Endodermal cell (in vitro differentiated cells): ENCODE measurements at regions not wholly inside any gene's neighbourhood (a gene's known extent, or its start where the extent isn't known, plus 50 kb on each side); places are given as distances from the start of the nearest gene placed in this dataset.
"Not testable (repeated sequence)": the region's sequence is repeated elsewhere in the genome, so short reads cannot be mapped to it uniquely, and the experiment has no call there.

ENCODE experiments used
- DNase-seq: peaks from one replicate; pipeline ENCODE4 v3.0.0-alpha.2; 2017
- H3K27ac ChIP-seq: 2 replicates; pipeline ENCODE4 v1.5.1; 2013; ENCODE audit warnings: mild to moderate bottlenecking, low read depth, low read length, moderate library complexity
- H3K27me3 ChIP-seq: 2 replicates; pipeline ENCODE4 v1.6.1; 2013; ENCODE audit warnings: mild to moderate bottlenecking, low read length, moderate library complexity; ENCODE audit not compliant: insufficient read depth, control insufficient read depth, poor library complexity, severe bottlenecking
- H3K36me3 ChIP-seq: 2 replicates; pipeline ENCODE4 v1.7.0; 2013; ENCODE audit warnings: mild to moderate bottlenecking, low read length, moderate library complexity; ENCODE audit not compliant: control insufficient read depth, insufficient read depth
- H3K4me1 ChIP-seq: one replicate; pipeline ENCODE4 v1.7.0; 2013; ENCODE audit warnings: low read length; ENCODE audit not compliant: control insufficient read depth, insufficient read depth
- H3K4me3 ChIP-seq: 2 replicates; pipeline ENCODE4 v1.5.1; 2013; ENCODE audit warnings: mild to moderate bottlenecking, low read length, moderate library complexity
- H3K9ac ChIP-seq: 2 replicates; pipeline ENCODE4 v1.6.1; 2013; ENCODE audit warnings: mild to moderate bottlenecking, low read length, moderate library complexity; ENCODE audit not compliant: poor library complexity, severe bottlenecking; ENCODE audit errors: extremely low read depth
- H3K9me3 ChIP-seq: 2 replicates; pipeline ENCODE4 v1.6.1; 2013; ENCODE audit warnings: mild to moderate bottlenecking, low read length, moderate library complexity; ENCODE audit not compliant: control insufficient read depth
- H3K27ac Mint-ChIP-seq: 2 replicates; pipeline ENCODE4 v1.8.0; 2020; ENCODE audit warnings: mixed read lengths
- H3K27me3 Mint-ChIP-seq: 2 replicates; pipeline ENCODE4 v1.8.0; 2021; ENCODE audit warnings: mild to moderate bottlenecking, mixed read lengths; ENCODE audit not compliant: insufficient read depth
- H3K36me3 Mint-ChIP-seq: 2 replicates; pipeline ENCODE4 v1.8.0; 2020; ENCODE audit warnings: low read depth, mixed read lengths
- H3K4me1 Mint-ChIP-seq: 2 replicates; pipeline ENCODE4 v1.8.0; 2020; ENCODE audit warnings: mixed read lengths
- H3K4me3 Mint-ChIP-seq: 2 replicates; pipeline ENCODE4 v1.8.0; 2020; ENCODE audit warnings: mild to moderate bottlenecking, moderate library complexity, mixed read lengths
- H3K9me3 Mint-ChIP-seq: 2 replicates; pipeline ENCODE4 v1.8.0; 2020; ENCODE audit warnings: mild to moderate bottlenecking, mixed read lengths
- WGBS, 2 experiments: methylation state at CpG; one replicate each; pipeline versions ENCODE4 v1.1.5 to v1.1.7; 2013; ENCODE audit warnings: missing lambda C conversion rate in 2 of 2, mixed read lengths in 1 of 2; ENCODE audit not compliant: insufficient coverage in 1 of 2, insufficient read length in 1 of 2; 5-methylcytosine and 5-hydroxymethylcytosine counted together
- TF ChIP-seq, protein P1 (sequence below): fragments of 200-600 bp; sonication (generic); conservative IDR thresholded peaks from 2 replicates; pipeline ENCODE4 v1.5.0; 2021; ENCODE audit warnings: antibody characterized with exemption, mild to moderate bottlenecking

DNA sequence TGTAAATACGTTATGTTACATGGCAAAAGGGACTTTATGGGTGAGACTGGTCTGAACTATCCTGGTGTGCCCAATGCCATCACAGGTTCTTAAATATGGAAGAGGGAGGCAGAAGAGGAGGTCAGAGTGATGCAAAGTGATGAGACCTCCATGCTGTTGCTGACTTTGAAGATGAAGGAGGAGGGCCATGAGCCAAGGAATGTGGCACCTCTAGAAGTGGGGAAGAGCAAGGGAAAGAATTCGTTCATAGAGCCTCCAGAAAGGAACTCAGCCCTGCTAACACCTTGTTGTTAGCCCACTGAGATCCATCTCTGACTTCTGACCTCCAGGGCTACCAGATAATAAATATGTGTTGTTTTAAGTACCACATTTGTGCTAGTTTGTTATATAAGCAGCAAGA, 462.0 kb downstream of the RPS6KC1 start:
- peak; percentile 69 for DNase-seq
- Histone ChIP-seq H3K27ac (no peak overlapping the region), H3K9me3 (peaks cover 1% of the 10 kb centered on the region), H3K9ac (no peak overlapping the region), H3K4me3 (no peak overlapping the region), H3K36me3 (no peaks in the 10 kb centered on the region), H3K4me1 (peaks cover 1% of the 10 kb centered on the region), H3K27me3 (peaks cover 34% of the 10 kb centered on the region)
- TF ChIP-seq, protein P1, sequence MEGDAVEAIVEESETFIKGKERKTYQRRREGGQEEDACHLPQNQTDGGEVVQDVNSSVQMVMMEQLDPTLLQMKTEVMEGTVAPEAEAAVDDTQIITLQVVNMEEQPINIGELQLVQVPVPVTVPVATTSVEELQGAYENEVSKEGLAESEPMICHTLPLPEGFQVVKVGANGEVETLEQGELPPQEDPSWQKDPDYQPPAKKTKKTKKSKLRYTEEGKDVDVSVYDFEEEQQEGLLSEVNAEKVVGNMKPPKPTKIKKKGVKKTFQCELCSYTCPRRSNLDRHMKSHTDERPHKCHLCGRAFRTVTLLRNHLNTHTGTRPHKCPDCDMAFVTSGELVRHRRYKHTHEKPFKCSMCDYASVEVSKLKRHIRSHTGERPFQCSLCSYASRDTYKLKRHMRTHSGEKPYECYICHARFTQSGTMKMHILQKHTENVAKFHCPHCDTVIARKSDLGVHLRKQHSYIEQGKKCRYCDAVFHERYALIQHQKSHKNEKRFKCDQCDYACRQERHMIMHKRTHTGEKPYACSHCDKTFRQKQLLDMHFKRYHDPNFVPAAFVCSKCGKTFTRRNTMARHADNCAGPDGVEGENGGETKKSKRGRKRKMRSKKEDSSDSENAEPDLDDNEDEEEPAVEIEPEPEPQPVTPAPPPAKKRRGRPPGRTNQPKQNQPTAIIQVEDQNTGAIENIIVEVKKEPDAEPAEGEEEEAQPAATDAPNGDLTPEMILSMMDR = no peak
- Mint-ChIP-seq H3K4me3 (no peak overlapping the region), H3K9me3 (peaks cover 11% of the 10 kb centered on the region), H3K27ac (no peak overlapping the region), H3K4me1 (peaks cover 47% of the 10 kb centered on the region), H3K27me3 (peaks cover 39% of the 10 kb centered on the region), H3K36me3 (no peaks in the 10 kb centered on the region)
- WGBS, 2 experiments = 72 to 78% methylated on average over 2 of the region's 2 CpGs

DNA sequence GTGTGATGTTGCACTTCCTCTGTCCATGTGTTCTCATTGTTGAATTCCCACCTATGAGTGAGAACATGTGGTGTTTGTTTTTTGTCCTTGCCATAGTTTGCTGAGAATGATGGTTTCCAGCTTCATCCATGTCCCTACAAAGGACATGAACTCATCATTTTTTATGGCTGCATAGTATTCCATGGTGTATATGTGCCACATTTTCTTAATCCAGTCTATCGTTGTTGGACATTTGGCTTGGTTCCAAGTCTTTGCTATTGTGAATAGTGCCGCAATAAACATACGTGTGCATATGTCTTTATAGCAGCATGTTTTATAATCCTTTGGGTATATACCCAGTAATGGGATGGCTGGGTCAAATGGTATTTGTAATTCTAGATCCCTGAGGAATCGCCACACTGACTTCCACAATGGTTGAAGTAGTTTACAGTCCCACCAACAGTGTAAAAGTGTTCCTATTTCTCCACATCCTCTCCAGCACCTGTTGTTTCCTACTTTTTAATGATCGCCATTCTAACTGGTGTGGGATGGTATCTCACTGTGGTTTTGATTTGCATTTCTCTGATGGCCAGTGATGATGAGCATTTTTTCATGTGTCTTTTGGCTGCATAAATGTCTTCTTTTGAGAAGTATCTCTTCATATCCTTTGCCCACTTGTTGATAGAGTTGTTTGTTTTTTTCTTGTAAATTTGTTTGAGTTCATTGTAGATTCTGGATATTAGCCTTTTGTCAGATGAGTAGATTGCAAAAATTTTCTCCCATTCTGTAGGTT, 463.6 kb downstream of the RPS6KC1 start:
- Mint-ChIP-seq H3K27me3 (peaks cover 24% of the 10 kb centered on the region), H3K9me3 (peaks cover 16% of the 10 kb centered on the region), H3K4me1 (peaks cover 45% of the 10 kb centered on the region)
- not testable (repeated sequence) for H3K27ac Mint-ChIP-seq, H3K4me1 ChIP-seq, H3K27ac ChIP-seq, H3K9ac ChIP-seq, DNase-seq, H3K9me3 ChIP-seq, H3K4me3 Mint-ChIP-seq, H3K36me3 ChIP-seq, H3K36me3 Mint-ChIP-seq, H3K4me3 ChIP-seq
- 94% methylated on average over 3 of the region's 5 CpGs; no CpG with 5 or more reads in 1 of the 2 experiments for WGBS, 2 experiments
- H3K27me3 ChIP-seq = peaks cover 18% of the 10 kb centered on the region

DNA sequence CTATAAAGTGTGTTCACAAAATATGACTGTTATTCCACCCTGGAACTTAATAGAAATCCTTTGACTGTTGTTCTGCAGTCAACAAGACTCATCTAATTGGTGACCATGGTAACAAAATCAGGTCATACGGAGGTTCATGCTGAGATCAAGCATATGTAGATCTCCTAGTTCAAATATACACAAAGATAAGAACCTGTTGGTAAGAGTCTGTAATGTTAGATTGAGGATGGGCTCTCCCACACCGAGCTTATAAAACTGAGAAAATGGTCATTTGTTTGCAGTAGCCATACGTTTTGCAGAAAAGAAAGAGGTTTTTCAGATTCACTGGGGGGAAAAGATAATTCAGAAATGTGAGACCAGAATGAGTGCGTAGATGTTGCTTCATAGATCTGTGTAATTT, 468.1 kb downstream of the RPS6KC1 start:
- TF ChIP-seq, protein P1 = no peak
- no peaks in the 10 kb centered on the region for H3K27me3 ChIP-seq
- peaks cover 43% of the 10 kb centered on the region for H3K9me3 Mint-ChIP-seq
- no peak for DNase-seq
- H3K36me3 ChIP-seq = no peaks in the 10 kb centered on the region
- H3K4me1 Mint-ChIP-seq = peaks cover 9% of the 10 kb centered on the region
- H3K4me3 ChIP-seq = peak overlapping the region; percentile 0
- H3K27me3 Mint-ChIP-seq = peaks cover 9% of the 10 kb centered on the region
- 64 to 87% methylated on average over 2 to 4 of the region's 4 CpGs for WGBS, 2 experiments
- H3K4me3 Mint-ChIP-seq = no peak overlapping the region
- no peaks in the 10 kb centered on the region for H3K4me1 ChIP-seq
- H3K27ac ChIP-seq = no peak overlapping the region
- H3K9ac ChIP-seq = no peak overlapping the region
- H3K27ac Mint-ChIP-seq = no peak overlapping the region
- peaks cover 39% of the 10 kb centered on the region for H3K9me3 ChIP-seq
- peaks cover 4% of the 10 kb centered on the region for H3K36me3 Mint-ChIP-seq
